ENCODE measurements at regions not wholly inside any gene's neighbourhood (a gene's known extent, or its start where the extent isn't known, plus 50 kb on each side); places are given as distances from the start of the nearest gene placed in this dataset.

DNA sequence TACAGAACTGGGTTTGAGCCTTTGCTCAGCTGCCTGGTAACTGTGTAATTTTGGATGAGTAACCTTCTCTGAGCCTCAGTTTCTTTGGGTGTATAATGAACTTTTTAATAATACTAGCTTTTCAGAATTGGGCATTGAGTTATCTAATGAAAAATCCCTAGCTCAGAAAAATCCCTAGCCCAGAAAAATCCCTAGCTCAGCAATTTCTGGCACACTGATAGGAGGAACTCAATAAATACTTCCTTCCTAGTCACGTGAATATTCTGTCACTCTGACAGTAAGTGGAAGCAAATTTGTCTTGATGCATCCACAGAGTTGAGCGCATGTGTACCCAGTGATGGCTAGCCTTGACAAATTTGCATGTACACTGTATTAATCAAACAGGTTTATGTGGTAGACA lies 817.6 kb downstream of the XPNPEP1 start:
- Histone ChIP-seq H3K27ac (no peak overlapping the region), H3K27me3 (replicated peaks in 1 of 7) (no peaks in the 10 kb centered on the region), H3K4me3 (no peak overlapping the region), H3K4me1 (no peaks in the 10 kb centered on the region), H3K9me3 (no peaks in the 10 kb centered on the region), H3K36me3 (no peaks in the 10 kb centered on the region)
- WGBS, 5 donors = 54 to 65% (median 59%) methylated on average over 2 of the region's 2 CpGs
- intact Hi-C loops (cut with DNase I; ENCODE audit: low total_unique reads) = no loop called here
- TF ChIP-seq POLR2AphosphoS5 (IDR thresholded peaks at IDR 0.05) (no peak), POLR2A (IDR thresholded peaks at IDR 0.05) (no peak)
- TF ChIP-seq, protein P1, sequence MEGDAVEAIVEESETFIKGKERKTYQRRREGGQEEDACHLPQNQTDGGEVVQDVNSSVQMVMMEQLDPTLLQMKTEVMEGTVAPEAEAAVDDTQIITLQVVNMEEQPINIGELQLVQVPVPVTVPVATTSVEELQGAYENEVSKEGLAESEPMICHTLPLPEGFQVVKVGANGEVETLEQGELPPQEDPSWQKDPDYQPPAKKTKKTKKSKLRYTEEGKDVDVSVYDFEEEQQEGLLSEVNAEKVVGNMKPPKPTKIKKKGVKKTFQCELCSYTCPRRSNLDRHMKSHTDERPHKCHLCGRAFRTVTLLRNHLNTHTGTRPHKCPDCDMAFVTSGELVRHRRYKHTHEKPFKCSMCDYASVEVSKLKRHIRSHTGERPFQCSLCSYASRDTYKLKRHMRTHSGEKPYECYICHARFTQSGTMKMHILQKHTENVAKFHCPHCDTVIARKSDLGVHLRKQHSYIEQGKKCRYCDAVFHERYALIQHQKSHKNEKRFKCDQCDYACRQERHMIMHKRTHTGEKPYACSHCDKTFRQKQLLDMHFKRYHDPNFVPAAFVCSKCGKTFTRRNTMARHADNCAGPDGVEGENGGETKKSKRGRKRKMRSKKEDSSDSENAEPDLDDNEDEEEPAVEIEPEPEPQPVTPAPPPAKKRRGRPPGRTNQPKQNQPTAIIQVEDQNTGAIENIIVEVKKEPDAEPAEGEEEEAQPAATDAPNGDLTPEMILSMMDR (IDR thresholded peaks at IDR 0.05 in 8 of 11, conservative IDR thresholded peaks at IDR 0.05 in 3 of 11) = no peak
- no peak for DNase-seq

DNA sequence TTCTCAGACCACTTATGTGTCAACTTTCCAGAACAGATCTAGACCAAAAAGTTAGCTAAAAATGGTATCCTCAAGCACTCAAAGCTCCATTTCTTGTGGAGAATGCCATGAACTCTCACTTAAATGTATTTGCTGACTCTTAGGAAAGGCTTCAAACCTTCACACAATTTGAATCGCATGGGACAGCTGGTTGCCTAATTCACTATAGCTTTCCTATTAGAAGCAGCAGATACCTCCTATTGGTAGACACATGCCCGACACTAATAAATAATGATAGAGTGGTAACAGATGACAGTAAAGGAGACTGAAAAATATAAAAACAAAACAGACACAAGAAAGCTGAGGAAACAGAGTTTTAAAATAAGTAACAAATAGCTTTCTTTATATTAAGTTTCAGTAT lies 818.5 kb downstream of the XPNPEP1 start:
- Histone ChIP-seq H3K27ac (no peak overlapping the region), H3K36me3 (no peaks in the 10 kb centered on the region), H3K4me1 (no peaks in the 10 kb centered on the region), H3K9me3 (no peaks in the 10 kb centered on the region), H3K4me3 (no peak overlapping the region), H3K27me3 (replicated peaks in 1 of 7) (no peaks in the 10 kb centered on the region)
- intact Hi-C loops (cut with DNase I; ENCODE audit: low total_unique reads) = no loop called here
- DNase-seq = no peak
- whole genome bisulfite sequencing, 5 donors = 90 to 94% (median 93%) methylated on average over 2 of the region's 2 CpGs
- TF ChIP-seq POLR2A (IDR thresholded peaks at IDR 0.05) (no peak), POLR2AphosphoS5 (IDR thresholded peaks at IDR 0.05) (no peak)
- TF ChIP-seq, protein P1 (IDR thresholded peaks at IDR 0.05 in 8 of 11, conservative IDR thresholded peaks at IDR 0.05 in 3 of 11) = no peak

DNA sequence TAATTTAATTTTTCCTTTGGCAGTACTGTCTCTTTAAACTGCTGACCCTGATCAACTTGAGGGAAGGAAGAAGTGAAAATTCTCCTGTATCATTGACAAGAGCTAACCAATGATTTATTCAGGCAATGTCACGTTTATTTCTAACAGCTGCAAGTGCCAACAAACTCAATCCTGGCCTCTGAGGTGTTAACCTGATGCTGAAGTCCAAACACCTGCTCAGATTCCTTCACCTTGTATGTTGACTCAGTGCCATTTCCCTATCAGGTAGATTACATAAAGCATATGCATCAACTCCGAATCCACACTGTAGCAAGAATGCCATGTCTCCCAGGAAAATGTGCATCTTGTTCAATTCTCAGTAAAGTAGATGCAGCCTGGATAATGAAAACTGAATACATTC lies 820.0 kb downstream of the XPNPEP1 start:
- Histone ChIP-seq H3K4me1 (no peaks in the 10 kb centered on the region), H3K9me3 (peaks cover 0 to 7% (median 0%) of the 10 kb centered on the region in 8 donors), H3K27ac (no peak overlapping the region), H3K36me3 (no peaks in the 10 kb centered on the region), H3K27me3 (replicated peaks in 1 of 7) (no peaks in the 10 kb centered on the region), H3K4me3 (no peak overlapping the region)
- 50 to 64% (median 55%) methylated on average over 2 of the region's 2 CpGs for WGBS, 5 donors
- intact Hi-C loops (cut with DNase I; ENCODE audit: low total_unique reads) = no loop called here
- no peak for DNase-seq
- TF ChIP-seq, protein P1 (IDR thresholded peaks at IDR 0.05 in 8 of 11, conservative IDR thresholded peaks at IDR 0.05 in 3 of 11) = no peak
- TF ChIP-seq POLR2AphosphoS5 (IDR thresholded peaks at IDR 0.05) (no peak), POLR2A (IDR thresholded peaks at IDR 0.05) (no peak)

DNA sequence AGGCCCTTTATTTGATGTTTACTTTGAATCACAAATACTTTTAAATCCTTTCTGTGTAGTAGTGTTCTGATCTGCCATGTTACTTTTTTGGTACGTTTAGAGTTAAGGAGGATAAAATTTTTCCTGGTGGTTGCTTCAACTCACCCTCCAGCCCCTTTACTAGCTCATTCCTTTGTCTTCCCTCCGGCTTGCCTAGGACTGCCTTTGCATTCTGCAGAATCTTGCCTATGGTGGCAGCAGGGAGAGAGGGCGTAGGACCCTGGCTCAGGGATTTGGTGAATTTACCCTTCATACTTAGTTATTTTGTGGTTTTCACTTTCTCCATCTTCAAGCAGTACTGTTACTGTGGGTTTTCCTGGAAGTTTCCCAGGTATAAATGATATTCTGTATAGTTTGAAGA lies 833.5 kb downstream of the XPNPEP1 start:
- no peaks in the 10 kb centered on the region for H3K36me3 ChIP-seq
- intact Hi-C loops (cut with DNase I; ENCODE audit: low total_unique reads) = no loop called here
- TF ChIP-seq POLR2AphosphoS5 (IDR thresholded peaks at IDR 0.05) (no peak), POLR2A (IDR thresholded peaks at IDR 0.05) (no peak)
- TF ChIP-seq, protein P1 (IDR thresholded peaks at IDR 0.05 in 8 of 11, conservative IDR thresholded peaks at IDR 0.05 in 3 of 11) = no peak
- H3K27ac ChIP-seq = no peak overlapping the region
- H3K27me3 ChIP-seq (replicated peaks in 1 of 7) = no peaks in the 10 kb centered on the region
- H3K4me1 ChIP-seq = no peaks in the 10 kb centered on the region
- no peak for DNase-seq
- 59 to 77% (median 68%) methylated on average over 3 of the region's 3 CpGs for WGBS, 5 donors
- H3K4me3 ChIP-seq = no peak overlapping the region
- peaks cover 0 to 20% (median 14%) of the 10 kb centered on the region in 8 donors for H3K9me3 ChIP-seq

Measured in spleen (tissue), 11 donors.